ENCODE measurements at regions not wholly inside any gene's neighbourhood (a gene's known extent, or its start where the extent isn't known, plus 50 kb on each side); places are given as distances from the start of the nearest gene placed in this dataset.

- no peak for DNase-seq (ENCODE audit: low read depth)
- no peak overlapping the region for H3K4me3 ChIP-seq (ENCODE audit: low read depth, low read length)
- TF ChIP-seq, protein P1, sequence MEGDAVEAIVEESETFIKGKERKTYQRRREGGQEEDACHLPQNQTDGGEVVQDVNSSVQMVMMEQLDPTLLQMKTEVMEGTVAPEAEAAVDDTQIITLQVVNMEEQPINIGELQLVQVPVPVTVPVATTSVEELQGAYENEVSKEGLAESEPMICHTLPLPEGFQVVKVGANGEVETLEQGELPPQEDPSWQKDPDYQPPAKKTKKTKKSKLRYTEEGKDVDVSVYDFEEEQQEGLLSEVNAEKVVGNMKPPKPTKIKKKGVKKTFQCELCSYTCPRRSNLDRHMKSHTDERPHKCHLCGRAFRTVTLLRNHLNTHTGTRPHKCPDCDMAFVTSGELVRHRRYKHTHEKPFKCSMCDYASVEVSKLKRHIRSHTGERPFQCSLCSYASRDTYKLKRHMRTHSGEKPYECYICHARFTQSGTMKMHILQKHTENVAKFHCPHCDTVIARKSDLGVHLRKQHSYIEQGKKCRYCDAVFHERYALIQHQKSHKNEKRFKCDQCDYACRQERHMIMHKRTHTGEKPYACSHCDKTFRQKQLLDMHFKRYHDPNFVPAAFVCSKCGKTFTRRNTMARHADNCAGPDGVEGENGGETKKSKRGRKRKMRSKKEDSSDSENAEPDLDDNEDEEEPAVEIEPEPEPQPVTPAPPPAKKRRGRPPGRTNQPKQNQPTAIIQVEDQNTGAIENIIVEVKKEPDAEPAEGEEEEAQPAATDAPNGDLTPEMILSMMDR (IDR thresholded peaks at IDR 0.05; ENCODE audit: low read depth, low read length, missing control alignments): no peak
Measured at GRCh38 chr2:20935168-20935775, 108.6 kb downstream of the APOB start.

- no peak for DNase-seq (ENCODE audit: low read depth)
- H3K4me3 ChIP-seq (ENCODE audit: low read depth, low read length): no peak overlapping the region
- TF ChIP-seq, protein P1 (IDR thresholded peaks at IDR 0.05; ENCODE audit: low read depth, low read length, missing control alignments): no peak
Measured at GRCh38 chr2:20934236-20934635, 109.6 kb downstream of the APOB start.

GRCh38 chr2:20933714-20934113, 110.2 kb downstream of the APOB start:
- TF ChIP-seq, protein P1 (IDR thresholded peaks at IDR 0.05; ENCODE audit: low read depth, low read length, missing control alignments): no peak
- DNase-seq (ENCODE audit: low read depth): no peak
- H3K4me3 ChIP-seq (ENCODE audit: low read depth, low read length): no peak overlapping the region

GRCh38 chr2:20931346-20931745, 108.4 kb upstream of the LDAH start:
- TF ChIP-seq, protein P1 (IDR thresholded peaks at IDR 0.05; ENCODE audit: low read depth, low read length, missing control alignments): no peak
- no peak overlapping the region for H3K4me3 ChIP-seq (ENCODE audit: low read depth, low read length)
- DNase-seq (ENCODE audit: low read depth): no peak

GRCh38 chr2:20930928-20931327, 108.0 kb upstream of the LDAH start:
- H3K4me3 ChIP-seq (ENCODE audit: low read depth, low read length): no peak overlapping the region
- no peak for DNase-seq (ENCODE audit: low read depth)
- TF ChIP-seq, protein P1 (IDR thresholded peaks at IDR 0.05; ENCODE audit: low read depth, low read length, missing control alignments): no peak

- H3K4me3 ChIP-seq (ENCODE audit: low read depth, low read length): no peak overlapping the region
- TF ChIP-seq, protein P1 (IDR thresholded peaks at IDR 0.05; ENCODE audit: low read depth, low read length, missing control alignments): no peak
- DNase-seq (ENCODE audit: low read depth): no peak
Measured at GRCh38 chr2:20929721-20930120, 106.8 kb upstream of the LDAH start.

- DNase-seq (ENCODE audit: low read depth): no peak
- TF ChIP-seq, protein P1 (IDR thresholded peaks at IDR 0.05; ENCODE audit: low read depth, low read length, missing control alignments): no peak
- H3K4me3 ChIP-seq (ENCODE audit: low read depth, low read length): no peak overlapping the region
Measured at GRCh38 chr2:20928617-20929016, 105.7 kb upstream of the LDAH start.
